C4-2B (cell line): ENCODE measurements at regions not wholly inside any gene's neighbourhood (a gene's known extent, or its start where the extent isn't known, plus 50 kb on each side); places are given as distances from the start of the nearest gene placed in this dataset.

ENCODE experiments used
- ZFX ChIP-seq: fragments of 450-650 bp; IDR thresholded peaks from 2 replicates; pipeline ENCODE4 v1.6.1; 2017
- TF ChIP-seq, protein P1 (sequence below): fragments of 450-650 bp; conservative IDR thresholded peaks from 2 replicates; pipeline ENCODE4 v1.5.1; 2017; ENCODE audit warnings: mild to moderate bottlenecking

DNA sequence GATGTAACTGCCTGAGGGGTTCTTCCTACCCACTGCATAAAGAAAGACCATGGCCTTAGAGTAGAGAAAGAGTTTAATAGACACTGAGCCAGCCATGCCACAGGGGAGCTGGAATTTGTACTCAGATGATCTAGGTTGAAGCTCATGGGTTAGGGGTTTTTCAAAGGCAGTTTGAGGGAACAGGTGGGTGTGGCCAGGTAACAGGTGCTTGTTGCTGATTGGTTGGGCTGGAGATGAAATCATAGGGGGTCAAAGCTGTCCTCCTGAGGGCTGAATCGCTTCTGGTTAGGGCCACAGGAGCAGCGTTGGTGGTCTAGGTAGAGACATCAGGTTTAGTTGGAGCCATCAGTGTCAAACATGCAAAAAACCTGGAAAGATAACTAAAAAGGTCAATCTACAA is 59.2 kb upstream of the CSNK1A1L start:
- TF ChIP-seq, protein P1, sequence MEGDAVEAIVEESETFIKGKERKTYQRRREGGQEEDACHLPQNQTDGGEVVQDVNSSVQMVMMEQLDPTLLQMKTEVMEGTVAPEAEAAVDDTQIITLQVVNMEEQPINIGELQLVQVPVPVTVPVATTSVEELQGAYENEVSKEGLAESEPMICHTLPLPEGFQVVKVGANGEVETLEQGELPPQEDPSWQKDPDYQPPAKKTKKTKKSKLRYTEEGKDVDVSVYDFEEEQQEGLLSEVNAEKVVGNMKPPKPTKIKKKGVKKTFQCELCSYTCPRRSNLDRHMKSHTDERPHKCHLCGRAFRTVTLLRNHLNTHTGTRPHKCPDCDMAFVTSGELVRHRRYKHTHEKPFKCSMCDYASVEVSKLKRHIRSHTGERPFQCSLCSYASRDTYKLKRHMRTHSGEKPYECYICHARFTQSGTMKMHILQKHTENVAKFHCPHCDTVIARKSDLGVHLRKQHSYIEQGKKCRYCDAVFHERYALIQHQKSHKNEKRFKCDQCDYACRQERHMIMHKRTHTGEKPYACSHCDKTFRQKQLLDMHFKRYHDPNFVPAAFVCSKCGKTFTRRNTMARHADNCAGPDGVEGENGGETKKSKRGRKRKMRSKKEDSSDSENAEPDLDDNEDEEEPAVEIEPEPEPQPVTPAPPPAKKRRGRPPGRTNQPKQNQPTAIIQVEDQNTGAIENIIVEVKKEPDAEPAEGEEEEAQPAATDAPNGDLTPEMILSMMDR = no peak
- no peak for TF ChIP-seq ZFX
